MM.1S (cell line): ENCODE measurements at regions not wholly inside any gene's neighbourhood (a gene's known extent, or its start where the extent isn't known, plus 50 kb on each side); places are given as distances from the start of the nearest gene placed in this dataset.

Experiments
- EZH2 ChIP-seq: fragments of 300-600 bp; sonication (generic); optimal IDR thresholded peaks from 2 replicates; pipeline ENCODE3; 2017; ENCODE audit warnings: low read depth, mild to moderate bottlenecking, antibody characterized with exemption, low read length, mixed read lengths
- TF ChIP-seq, protein P1 (sequence below): fragments of 300-600 bp; sonication (generic); IDR thresholded peaks from 2 replicates; pipeline ENCODE4 v1.5.1; 2016; ENCODE audit warnings: antibody characterized with exemption, low read length, mixed read lengths

DNA sequence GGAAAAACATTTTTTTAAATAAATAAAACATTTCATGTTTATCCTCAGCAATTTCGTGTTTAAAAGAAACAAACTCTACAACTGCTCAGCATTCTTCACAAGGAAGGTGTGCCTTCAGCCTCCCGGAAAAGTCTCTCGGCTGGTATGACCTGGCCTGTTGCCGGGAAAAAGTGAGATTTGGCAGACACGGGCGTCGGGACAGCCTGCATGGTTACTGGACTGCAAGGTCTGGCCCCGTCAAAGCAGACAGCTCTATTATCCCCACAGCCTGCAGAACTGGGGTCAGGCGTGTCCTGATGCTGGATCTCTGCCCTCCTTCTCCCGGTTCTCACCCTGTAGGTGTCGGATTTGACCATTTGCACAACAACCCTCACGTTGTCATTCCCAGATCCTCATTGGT lies 120.3 kb upstream of the SPATA31C2 start:
- TF ChIP-seq, protein P1, sequence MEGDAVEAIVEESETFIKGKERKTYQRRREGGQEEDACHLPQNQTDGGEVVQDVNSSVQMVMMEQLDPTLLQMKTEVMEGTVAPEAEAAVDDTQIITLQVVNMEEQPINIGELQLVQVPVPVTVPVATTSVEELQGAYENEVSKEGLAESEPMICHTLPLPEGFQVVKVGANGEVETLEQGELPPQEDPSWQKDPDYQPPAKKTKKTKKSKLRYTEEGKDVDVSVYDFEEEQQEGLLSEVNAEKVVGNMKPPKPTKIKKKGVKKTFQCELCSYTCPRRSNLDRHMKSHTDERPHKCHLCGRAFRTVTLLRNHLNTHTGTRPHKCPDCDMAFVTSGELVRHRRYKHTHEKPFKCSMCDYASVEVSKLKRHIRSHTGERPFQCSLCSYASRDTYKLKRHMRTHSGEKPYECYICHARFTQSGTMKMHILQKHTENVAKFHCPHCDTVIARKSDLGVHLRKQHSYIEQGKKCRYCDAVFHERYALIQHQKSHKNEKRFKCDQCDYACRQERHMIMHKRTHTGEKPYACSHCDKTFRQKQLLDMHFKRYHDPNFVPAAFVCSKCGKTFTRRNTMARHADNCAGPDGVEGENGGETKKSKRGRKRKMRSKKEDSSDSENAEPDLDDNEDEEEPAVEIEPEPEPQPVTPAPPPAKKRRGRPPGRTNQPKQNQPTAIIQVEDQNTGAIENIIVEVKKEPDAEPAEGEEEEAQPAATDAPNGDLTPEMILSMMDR = no peak
- no peak for TF ChIP-seq EZH2
